Glomerular endothelial cell (primary cell): ENCODE measurements at regions not wholly inside any gene's neighbourhood (a gene's known extent, or its start where the extent isn't known, plus 50 kb on each side); places are given as distances from the start of the nearest gene placed in this dataset.

Source experiments
- DNase-seq: peaks from one replicate; pipeline ENCODE4 v3.0.0-alpha.2; 2011; ENCODE audit warnings: low read depth, low spot score; ENCODE audit errors: extremely low read depth

DNA sequence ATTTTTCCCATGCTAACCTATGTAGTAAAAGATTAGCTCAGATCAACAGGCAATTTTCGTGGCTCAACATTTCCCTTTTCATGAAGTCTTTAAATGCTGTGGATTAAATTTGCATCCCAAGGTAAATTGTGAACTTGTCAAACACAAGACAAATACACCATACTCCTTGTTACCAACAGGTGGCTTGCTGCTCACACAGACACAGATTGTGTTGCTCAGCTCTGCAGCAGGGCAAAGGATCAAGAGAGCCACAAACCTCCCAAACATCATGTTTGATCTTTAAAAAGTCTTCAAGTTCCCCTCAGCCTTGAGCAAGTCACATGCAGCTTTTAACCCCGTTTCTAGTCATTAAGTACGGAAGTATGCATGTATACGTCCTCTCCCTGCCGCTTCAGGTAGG is 119.6 kb upstream of the CNTNAP4 start:
- no peak for DNase-seq

DNA sequence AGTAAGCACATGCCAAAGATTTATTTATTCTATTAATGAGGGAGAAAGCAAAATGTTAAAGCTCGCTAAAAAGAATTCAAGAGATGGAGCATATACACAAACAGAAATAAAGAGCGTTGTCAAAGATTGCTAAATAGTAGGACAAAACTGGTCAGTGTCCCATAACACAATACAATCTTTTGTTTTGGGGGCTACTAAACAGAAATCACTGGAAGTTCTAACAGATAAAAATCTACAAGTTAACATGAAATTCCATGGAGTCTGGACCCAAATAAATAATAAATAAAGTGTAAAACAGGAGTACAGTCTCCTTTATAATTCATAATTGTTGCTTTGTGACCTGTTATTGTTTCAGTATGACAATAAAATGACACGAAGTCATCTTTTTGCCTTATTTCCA is 115.2 kb upstream of the CNTNAP4 start:
- DNase-seq, result no peak

DNA sequence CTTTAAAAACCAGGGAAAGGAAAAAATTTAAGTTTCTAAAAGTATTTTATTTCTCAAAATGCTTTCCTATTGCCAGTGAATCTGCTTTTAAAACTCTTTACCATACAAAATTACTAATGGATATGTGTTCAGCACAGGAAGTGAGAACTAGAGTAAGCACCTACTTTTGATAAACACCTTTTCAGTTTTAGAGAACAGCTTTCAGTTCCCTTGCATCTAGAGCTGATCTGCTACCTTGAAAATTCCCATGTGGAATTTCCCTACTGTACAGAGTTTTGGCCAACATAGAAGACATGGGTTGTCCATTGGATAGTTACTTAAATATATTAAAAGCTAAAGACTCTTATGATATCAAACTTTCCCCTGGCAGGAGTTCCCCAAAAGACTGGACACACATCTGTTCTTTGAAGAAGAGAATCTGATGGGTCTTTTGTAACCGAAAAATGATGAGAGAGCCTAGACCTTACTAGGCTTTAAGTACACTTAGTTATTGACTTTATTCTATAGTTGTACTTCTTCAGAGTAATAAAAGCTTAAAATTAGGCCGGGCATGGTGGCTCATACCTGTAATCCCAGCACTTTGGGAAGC is 112.1 kb upstream of the CNTNAP4 start:
- no peak for DNase-seq

DNA sequence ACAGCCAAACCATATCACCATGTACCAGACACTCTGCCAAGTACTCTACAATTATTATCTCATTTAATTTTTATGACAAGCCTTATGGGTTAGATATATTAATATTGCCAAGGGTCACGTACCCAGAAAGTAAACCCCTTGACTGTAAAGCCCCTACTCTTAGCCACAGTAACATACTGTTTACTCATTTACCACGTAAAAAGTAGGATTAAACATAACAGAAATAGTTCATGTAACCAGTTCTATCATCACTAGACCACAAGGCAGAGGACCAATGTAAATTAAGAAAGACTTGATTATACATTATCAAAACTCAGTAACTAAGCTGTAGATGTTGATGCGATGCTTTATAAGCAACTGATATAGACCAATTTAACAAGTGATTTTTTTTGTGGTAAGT is 101.5 kb upstream of the CNTNAP4 start:
- DNase-seq, result no peak

DNA sequence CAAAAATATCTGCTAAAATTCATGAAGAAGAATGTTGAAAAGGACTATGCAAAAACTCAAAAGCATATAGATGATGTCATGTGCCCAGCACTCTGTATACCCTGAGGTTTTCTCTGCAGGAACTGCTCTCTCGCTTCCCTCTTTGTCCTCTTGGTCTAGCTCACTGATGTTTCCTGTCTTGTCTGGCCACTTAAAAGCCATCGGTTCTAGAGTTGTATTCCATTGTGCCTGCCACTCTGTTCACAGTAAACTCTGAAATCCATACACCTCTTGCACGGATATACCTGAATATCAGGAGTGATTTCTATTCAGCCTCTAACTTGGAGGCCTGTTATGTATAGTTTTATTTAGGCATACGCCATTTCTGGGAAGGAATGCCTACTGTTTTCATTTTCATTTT is 101.0 kb upstream of the CNTNAP4 start:
- no peak for DNase-seq

DNA sequence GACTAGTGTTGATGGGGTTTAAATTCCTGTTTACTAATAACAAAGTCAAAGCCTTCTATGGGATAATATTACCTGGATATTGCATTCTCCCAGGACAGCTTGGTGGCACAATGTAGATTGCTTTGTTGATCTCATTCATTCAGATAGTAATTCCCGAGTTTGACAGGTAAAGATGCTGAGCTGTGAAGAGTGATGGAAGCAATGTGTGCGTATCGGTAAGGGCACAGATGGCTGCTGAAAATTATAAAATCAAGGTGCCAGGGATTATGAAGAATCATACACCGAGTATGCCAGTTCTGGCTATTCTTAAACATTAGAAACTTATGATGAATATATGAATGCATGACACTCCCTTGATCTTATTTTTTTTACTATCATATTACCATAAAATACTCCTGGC is 100.6 kb upstream of the CNTNAP4 start:
- DNase-seq, result no peak

DNA sequence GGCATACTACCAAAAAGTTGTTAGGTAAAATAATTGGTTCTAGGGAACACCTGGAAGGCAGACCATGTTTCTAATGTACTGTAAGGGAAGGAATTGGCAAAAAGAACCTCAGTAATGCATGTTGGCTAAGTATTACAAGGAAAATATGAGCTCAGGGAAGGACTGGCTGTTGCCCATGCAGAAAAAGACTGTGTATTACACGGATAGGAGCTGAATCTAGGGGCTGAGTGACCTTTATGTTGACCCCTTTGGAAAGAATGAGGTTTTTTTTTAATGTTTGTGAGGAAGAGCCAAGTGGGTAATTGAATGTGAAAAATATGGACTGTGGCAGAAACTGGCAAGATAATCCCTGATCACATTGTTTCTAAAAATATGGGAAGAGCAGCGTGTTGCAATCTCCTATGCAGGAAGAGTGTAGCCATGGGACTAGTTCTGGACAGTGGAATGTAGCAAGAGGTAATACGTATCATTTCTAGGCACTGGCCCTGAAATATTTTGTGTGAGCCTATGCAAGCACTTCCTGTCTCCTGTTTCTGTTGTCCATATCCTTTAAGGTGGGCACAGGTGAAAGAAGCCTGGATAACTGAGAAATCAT is 95.1 kb upstream of the CNTNAP4 start:
- DNase-seq, result no peak

DNA sequence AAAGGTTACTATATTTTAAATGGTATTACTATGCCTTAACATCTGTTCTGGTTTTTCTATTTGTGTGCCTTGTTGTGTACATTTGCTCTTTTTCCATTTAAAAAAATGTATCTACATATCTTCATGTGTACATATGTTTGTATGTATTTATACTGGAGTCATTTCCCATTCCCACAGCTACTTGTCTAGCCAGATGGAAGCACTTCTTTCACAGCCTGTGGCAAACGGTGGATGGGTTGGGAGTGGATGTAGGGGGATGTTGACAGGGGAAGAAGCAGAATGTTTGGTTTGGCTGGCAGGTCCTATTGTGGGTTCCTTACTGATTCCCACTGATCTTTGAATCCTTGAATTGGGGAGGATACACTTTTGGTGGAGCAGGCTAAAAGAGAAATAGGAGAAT is 93.6 kb upstream of the CNTNAP4 start:
- DNase-seq, result no peak

DNA sequence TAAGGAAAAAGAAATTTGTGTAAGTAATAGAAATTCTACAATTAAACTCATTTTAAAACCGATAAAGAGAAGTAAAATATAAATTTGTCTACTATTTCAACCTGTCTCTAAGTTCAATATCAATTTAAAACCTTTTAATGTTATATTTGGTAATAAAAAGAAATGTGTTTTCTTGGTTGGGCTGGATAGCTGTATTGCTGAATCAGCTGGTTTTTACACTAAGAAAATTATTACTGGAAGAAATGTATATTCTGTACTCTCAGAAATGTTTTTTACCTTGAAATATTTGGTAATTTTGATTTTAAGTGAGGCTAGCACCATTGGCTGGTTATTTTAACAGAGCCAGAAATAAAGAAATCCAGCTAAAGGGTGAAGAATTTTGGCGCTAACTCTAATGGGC is 87.1 kb upstream of the CNTNAP4 start:
- no peak for DNase-seq

DNA sequence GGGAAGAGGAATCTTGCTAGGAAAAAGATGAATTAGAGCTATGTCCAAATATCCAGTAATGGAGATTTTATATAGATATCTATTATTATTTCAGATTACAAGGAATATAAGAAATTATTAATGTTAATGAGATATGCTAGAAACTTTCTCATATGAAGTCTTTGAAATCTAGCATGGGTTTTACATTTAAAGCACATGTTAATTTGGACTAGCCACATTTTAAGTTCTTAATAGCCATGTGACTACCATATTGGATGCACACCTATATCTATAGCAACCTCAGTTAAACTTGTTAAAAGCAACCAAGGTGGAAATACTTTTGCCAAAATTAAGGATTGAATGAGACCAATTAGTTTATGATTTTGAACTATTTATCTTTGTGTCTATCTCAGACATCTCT is 86.7 kb upstream of the CNTNAP4 start:
- no peak for DNase-seq

DNA sequence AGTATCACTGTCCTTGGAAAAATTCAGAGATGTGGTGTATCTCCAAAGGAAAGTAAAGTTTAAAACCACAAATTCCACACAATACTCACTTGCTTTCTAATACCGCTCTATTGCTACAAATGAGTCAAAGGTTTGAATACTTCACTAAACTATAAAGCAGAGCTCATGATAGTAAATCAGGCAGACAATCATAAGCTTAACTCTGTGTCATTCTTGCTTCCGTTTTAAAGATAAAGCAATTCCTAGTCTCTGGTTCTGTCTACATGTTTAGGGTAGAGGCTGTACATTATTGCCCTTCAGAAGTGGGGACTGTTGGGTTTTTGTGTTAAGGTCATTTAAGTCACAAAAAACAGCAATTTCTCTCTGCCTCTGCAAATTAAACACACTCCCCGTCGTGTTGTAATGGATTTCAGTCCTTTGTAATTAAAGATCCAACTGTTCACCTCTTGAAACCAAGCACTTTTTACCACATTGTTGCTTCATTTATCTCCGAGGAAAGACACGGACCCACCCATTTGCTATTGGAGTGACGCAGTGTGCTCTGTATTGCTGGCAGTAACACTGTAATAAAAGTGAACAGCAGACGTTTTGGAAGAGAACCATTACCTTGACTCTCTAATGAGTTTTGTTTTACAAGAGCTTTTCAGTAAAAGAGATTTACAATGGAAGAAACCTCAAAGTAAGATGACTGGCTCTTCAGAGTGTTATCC is 83.1 kb upstream of the CNTNAP4 start:
- no peak for DNase-seq

DNA sequence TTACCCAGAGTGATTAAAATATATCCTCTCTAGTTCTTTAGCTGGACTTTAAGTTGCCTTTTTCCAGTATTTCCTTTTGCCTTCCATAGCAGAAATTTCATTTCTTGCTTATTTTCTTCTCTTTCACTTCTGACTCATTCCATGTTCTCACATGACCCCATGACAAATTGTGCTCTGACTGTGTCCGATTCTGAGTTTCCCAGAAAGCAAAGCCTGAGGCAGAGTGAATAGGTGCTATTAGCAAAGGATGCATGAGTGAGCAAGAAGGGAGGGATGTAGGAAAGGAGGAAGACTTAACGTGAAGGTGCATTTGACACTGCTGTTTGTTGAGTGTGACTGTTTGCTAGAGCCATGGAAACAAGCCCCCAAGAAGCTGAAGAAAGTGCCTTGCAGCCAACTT is 82.6 kb upstream of the CNTNAP4 start:
- DNase-seq, result no peak

DNA sequence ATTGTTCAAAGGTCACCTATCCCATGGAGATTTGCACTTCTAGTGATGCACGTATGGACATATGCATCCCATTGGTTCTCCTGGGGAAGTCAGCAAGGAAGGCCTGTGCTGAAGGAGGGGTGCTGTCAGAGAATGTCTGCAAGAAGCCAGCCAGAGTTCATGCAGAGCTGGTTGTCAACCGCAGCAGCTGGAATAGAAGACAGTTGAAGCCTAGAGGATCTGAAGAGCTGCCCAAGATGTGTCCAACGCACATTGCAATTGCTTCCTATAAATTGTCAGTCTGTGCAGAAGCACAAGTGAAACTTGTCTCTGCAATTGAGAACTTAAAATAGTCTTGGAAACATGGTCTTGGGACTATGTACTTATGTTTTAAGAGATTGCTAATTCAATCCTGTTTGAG is 82.1 kb upstream of the CNTNAP4 start:
- DNase-seq, result no peak

DNA sequence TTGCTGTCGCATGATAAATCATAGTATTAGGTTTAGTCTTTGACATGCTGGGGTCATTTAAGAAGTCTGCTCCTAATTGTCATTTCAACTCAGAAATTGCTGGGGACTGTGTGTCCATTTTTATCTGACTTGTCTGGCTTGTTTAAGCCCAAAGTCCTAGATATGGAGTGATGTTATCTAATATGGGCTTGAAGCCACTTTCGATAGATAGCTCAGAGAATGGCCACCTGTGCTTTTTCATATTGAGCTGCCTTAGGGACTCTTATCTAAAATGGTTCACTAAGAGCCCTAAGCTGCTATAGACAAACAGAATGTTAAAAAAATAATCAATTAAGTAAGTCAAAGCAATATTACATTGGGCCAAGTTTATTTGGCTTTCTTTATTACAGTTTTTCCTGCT is 81.6 kb upstream of the CNTNAP4 start:
- no peak for DNase-seq

DNA sequence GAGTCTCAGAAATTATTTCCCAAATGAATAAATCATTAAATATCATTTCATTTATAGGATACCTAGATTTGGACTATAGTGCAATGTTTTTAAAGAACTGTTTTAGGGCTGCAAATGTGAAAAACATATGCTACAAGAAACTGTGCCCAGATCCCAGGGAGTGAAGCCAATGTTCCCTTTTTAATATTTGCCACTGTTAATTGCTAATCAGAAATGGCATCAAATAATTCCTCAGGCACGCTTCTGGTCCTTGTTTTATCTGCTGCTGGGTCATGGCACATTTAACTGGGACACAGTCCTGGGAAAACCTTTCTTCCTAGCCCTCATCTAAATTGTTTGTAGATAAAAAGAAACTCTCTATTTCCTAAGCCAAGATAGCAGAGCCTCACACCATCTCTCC is 79.3 kb upstream of the CNTNAP4 start:
- DNase-seq, result no peak

DNA sequence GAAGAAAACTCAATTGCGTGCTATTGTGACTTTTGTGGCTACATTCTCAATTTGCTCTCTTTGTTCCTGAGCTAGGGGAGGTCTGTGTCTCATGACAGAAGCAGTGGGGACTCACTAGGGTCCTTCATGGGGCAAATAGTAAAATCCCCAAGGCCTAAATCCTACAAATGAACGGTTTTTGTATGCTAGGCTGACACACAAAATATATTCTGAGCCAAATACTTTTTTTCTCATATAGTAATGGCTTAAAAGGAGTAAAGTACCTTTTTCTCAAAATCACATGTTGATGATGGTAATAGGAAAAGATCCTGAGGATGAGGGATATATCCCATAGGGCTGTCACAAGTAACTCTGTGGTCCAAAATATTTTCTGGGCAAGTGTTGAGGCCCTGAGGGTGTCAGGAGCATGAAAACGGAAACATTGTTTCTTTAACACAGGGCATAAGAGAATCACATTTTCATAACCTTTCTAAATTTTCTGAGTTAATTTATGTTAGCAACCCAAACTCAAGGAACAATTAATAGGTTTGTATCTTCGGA is 77.5 kb upstream of the CNTNAP4 start:
- no peak for DNase-seq

DNA sequence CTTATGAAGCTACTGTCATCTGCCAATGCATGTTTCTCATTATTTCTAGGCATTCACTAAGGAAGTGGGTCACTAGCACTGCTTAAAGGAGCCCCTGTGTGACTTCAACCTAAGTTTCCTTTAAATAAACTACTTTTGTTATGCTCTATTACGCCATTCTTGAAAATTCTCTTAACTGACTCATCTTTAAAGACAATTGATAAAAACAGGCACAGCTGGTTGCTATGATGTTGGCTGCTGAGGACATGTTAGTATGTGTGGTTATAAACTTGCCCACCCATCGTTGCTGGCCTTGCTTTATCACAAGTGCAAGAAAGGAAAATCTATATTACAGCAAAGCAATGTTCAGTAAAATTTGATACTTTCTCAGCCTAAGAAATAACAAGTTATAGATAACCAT is 75.8 kb upstream of the CNTNAP4 start:
- DNase-seq, result no peak

DNA sequence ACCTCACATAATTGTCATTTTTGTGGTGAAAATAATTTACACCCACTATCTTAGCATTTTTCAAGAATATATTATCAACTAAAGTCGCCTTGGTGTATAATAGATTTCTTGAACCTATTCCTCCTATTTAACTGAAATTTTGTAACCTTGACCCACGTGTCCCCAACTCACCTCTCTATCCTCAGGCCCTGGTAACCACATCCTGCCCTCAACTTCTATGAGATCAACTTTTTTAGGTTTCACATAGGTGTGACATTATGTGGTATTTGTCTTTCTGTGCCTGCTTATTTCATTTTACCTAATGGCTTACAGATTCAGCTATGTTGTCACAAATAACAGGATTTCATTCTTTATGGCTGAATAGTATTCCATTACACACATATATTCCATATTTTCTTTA is 73.0 kb upstream of the CNTNAP4 start:
- DNase-seq, result no peak

DNA sequence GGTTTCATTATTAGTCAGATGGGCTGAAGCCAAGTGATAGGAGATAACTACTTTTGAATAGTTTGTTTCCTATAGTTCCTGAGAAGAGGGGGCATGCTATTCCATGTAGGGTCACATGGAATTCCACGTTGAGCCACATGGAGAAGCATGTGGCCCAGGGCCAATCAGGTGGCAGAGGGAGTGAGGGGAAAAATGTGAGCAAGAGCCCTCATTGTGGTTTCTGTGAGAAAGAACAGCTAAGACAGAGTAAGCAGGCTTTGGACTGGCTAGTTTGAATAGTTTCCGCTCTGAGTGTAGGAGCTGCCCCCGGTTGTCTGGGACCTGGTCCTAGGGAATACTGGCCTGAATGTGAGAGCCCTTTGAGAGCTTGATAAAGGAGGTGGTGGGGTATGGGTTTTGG is 69.9 kb upstream of the CNTNAP4 start:
- no peak for DNase-seq

DNA sequence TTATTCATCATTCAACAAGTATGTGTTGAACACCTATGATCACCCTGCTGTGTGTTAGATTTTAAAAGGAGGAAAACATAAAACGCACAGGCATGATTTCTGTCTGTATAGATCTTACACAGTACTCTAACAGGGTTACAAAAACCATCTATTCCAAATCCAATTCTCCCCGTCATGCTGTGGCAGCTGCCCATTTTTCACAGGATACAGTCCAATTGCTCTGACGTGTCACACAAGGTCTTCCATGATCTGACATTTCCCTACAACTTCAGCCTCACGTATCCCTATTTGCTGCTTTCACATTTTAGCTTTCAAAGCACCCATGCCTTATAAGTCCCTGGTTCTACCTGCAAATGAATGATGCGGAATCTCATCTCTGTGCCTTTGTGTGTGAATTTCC is 67.0 kb upstream of the CNTNAP4 start:
- DNase-seq, result no peak

DNA sequence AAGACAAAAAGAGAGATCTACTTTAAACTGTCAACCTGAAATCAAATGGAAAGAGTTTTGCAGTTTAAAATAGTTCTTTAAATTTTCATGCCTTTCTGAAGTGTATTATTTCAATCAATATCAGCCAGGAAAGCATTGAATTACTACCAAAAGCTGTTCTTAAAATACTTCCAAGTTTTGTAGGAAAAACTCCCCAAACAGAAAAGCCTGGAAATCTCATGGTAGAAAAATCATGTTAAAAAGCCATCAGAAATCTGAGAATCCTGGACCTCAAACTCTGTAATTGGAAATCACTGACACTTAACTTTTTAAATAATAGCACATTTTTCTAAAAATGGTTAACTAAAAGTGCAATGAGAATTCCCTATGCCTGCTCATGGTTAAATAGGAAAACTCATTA is 63.3 kb upstream of the CNTNAP4 start:
- no peak for DNase-seq

DNA sequence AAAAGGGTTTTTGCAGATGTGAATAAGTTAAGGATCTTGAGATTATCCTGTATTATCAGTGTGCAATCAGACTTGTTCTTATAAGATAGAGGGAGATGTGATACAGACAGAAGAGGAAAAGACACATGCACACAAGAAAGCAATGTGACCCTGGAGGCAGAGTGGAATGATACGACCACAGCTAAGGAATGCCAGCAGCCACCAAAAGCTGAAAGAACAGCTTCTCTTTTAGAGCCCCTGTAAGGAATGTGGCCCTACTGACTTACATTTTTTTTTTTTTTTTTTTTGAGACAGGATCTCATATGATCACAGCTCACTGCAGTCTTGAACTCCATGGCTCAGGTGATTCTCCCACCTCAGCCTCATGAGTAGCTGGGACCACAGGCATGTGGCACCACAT is 62.3 kb upstream of the CNTNAP4 start:
- no peak for DNase-seq
